HCT116 (cell line): ENCODE measurements at regions not wholly inside any gene's neighbourhood (a gene's known extent, or its start where the extent isn't known, plus 50 kb on each side); places are given as distances from the start of the nearest gene placed in this dataset.

ENCODE experiments used
- ATAC-seq: fragments of 200-7000 bp; cut with Tn5 transposase; 2 replicates; pipeline ENCODE4 v1.9.1; 2020; ENCODE audit warnings: mild to moderate bottlenecking, moderate library complexity
- BruUV-seq: library from RNA; stranded (reverse); fragments of 400-500 nt; replicated peaks from 2 replicates; lab custom pipeline; 2021; lab: Mats Ljungman, UMichigan
- CTCF ChIA-PET: fragments of 300-600 bp; sonication (Branson Sonifier 250); formaldehyde crosslinking; loops from one replicate; lab custom pipeline; 2021; ENCODE audit warnings: antibody characterized with exemption; lab: Charles Lee
- POLR2A ChIA-PET: fragments of 300-600, 350-600 bp; sonication (Branson Sonifier 250); formaldehyde crosslinking; loops from one replicate; lab custom pipeline; 2021; ENCODE audit warnings: antibody characterized with exemption; lab: Charles Lee
- RAD21 ChIA-PET, 2 experiments: fragments of 300-600 bp; sonication (Branson Sonifier 250); formaldehyde crosslinking; loops; one replicate each; lab custom pipeline; 2023; ENCODE audit warnings: low total read pairs in 2 of 2; ENCODE audit not compliant: uncharacterized antibody in 2 of 2, unreplicated experiment in 2 of 2, low non-redundant PET in 1 of 2; lab: Charles Lee
- DNase-seq: peaks from one replicate; pipeline ENCODE4 v3.0.0-alpha.2; 2010; ENCODE audit warnings: low read depth, low spot score
- H2AFZ ChIP-seq: fragments of 200-600 bp; shearing (Covaris generic), sonication (generic); 2 replicates; pipeline ENCODE4 v1.6.1; 2017; ENCODE audit warnings: low read depth, mixed run types, mixed read lengths, antibody characterized with exemption, low read length; ENCODE audit not compliant: poor library complexity, severe bottlenecking
- H3K27ac ChIP-seq: 2 replicates; pipeline ENCODE4 v1.5.1; 2012; ENCODE audit warnings: low read depth, low read length
- H3K27me3 ChIP-seq: fragments of 200-600 bp; sonication (generic); 2 replicates; pipeline ENCODE4 v1.6.1; 2016; ENCODE audit warnings: mixed run types, low read length, mixed read lengths; ENCODE audit not compliant: insufficient read depth
- H3K36me3 ChIP-seq, 2 experiments: fragments of 200-500 bp in 1 of 2; fragments of 200-600 bp in 1 of 2; sonication (Bioruptor generic) in 1 of 2; sonication (generic) in 1 of 2; 2 replicates each; pipeline versions ENCODE4 v1.5.1 to v1.6.1; 2014 to 2016; ENCODE audit warnings: low read length in 2 of 2, inconsistent platforms in 1 of 2, mixed read lengths in 1 of 2, mixed run types in 1 of 2; ENCODE audit not compliant: insufficient read depth in 2 of 2, control insufficient read depth in 1 of 2
- H3K4me1 ChIP-seq, 2 experiments: fragments of 200-600 bp in 1 of 2; sonication (generic) in 1 of 2; 2 replicates each; pipeline versions ENCODE4 v1.5.1 to v1.6.1; 2012 to 2017; ENCODE audit warnings: low read length in 2 of 2, inconsistent platforms in 1 of 2, mild to moderate bottlenecking in 1 of 2, mixed read lengths in 1 of 2, mixed run types in 1 of 2, moderate library complexity in 1 of 2; ENCODE audit not compliant: insufficient read depth in 2 of 2, control insufficient read depth in 1 of 2
- H3K4me2 ChIP-seq: fragments of 200-600 bp; sonication (generic); 2 replicates; pipeline ENCODE4 v1.6.1; 2017; ENCODE audit warnings: mixed run types, low read length, mixed read lengths
- H3K4me3 ChIP-seq, 2 experiments: fragments of 200-600 bp in 1 of 2; sonication (generic) in 1 of 2; replicated peaks in 1 of 2; 2 replicates each; pipeline ENCODE4 v1.5.1; 2011 to 2016; ENCODE audit warnings: low read length in 2 of 2, control low read depth in 1 of 2, low read depth in 1 of 2, mild to moderate bottlenecking in 1 of 2, mixed read lengths in 1 of 2, mixed run types in 1 of 2
- H3K79me2 ChIP-seq: fragments of 200-600 bp; sonication (generic); 2 replicates; pipeline ENCODE4 v1.6.1; 2017; ENCODE audit warnings: mild to moderate bottlenecking, mixed run types, low read length, moderate library complexity, mixed read lengths; ENCODE audit not compliant: insufficient read depth
- H3K9ac ChIP-seq: fragments of 200-600 bp; sonication (generic); 2 replicates; pipeline ENCODE4 v1.6.1; 2016; ENCODE audit warnings: low read length, mixed read lengths
- H3K9me2 ChIP-seq: fragments of 200-600 bp; sonication (generic), shearing (Covaris generic); 2 replicates; pipeline ENCODE4 v1.6.1; 2017; ENCODE audit warnings: mixed run types, mild to moderate bottlenecking, moderate library complexity; ENCODE audit not compliant: insufficient read depth
- H3K9me3 ChIP-seq, 2 experiments: fragments of 200-500 bp in 1 of 2; fragments of 200-600 bp in 1 of 2; sonication (Bioruptor generic) in 1 of 2; sonication (generic) in 1 of 2; 2 replicates each; pipeline ENCODE4 v1.6.1; 2014 to 2017; ENCODE audit warnings: low read length in 2 of 2, mixed read lengths in 2 of 2, inconsistent platforms in 1 of 2, low read depth in 1 of 2, mild to moderate bottlenecking in 1 of 2, mixed run types in 1 of 2, moderate library complexity in 1 of 2; ENCODE audit not compliant: control insufficient read depth in 1 of 2, insufficient read depth in 1 of 2
- H4K20me1 ChIP-seq: fragments of 200-600 bp; sonication (generic), shearing (Covaris generic); 2 replicates; pipeline ENCODE4 v1.6.1; 2017; ENCODE audit warnings: mixed run types, mild to moderate bottlenecking, moderate library complexity; ENCODE audit not compliant: insufficient read depth
- CBX3 ChIP-seq: IDR thresholded peaks from 2 replicates; pipeline ENCODE4 v1.6.1; 2012; ENCODE audit warnings: low read depth
- CEBPB ChIP-seq: IDR thresholded peaks from 2 replicates; pipeline ENCODE4 v1.6.1; 2012; ENCODE audit warnings: low read depth
- CTCF ChIP-seq, 3 experiments: fragments of 200-600 bp in 1 of 3; sonication (generic) in 1 of 3; IDR thresholded peaks in 2 of 3; conservative IDR thresholded peaks in 1 of 3; 2 replicates each; pipeline ENCODE4 v1.5.1; 2012 to 2017; ENCODE audit warnings: low read depth in 2 of 3, low read length in 2 of 3, antibody characterized with exemption in 1 of 3, borderline replicate concordance in 1 of 3, control low read depth in 1 of 3, mild to moderate bottlenecking in 1 of 3, mixed read lengths in 1 of 3, mixed run types in 1 of 3, moderate library complexity in 1 of 3; ENCODE audit not compliant: insufficient read depth in 1 of 3
- ELF1 ChIP-seq: IDR thresholded peaks from 2 replicates; pipeline ENCODE4 v1.6.1; 2012; ENCODE audit warnings: low read depth, borderline replicate concordance
- EZH2 ChIP-seq: fragments of 200-600 bp; sonication (generic); IDR thresholded peaks from 2 replicates; pipeline ENCODE4 v1.6.1; 2017; ENCODE audit warnings: antibody characterized with exemption, mixed run types
- EZH2phosphoT487 ChIP-seq: fragments of 200-600 bp; IDR thresholded peaks from 2 replicates; pipeline ENCODE4 v1.6.1; 2018; ENCODE audit warnings: antibody characterized with exemption, borderline replicate concordance
- FOSL1 ChIP-seq: IDR thresholded peaks from 2 replicates; pipeline ENCODE4 v1.6.1; 2012; ENCODE audit warnings: low read depth
- MAX ChIP-seq: IDR thresholded peaks from 2 replicates; pipeline ENCODE4 v1.6.1; 2012
- POLR2A ChIP-seq: IDR thresholded peaks from 2 replicates; pipeline ENCODE4 v1.7.0; 2011; ENCODE audit warnings: borderline replicate concordance; ENCODE audit not compliant: insufficient read depth, insufficient read length; ENCODE audit errors: extremely low read depth
- RAD21 ChIP-seq: IDR thresholded peaks from 2 replicates; pipeline ENCODE4 v1.6.1; 2012; ENCODE audit warnings: low read depth, mild to moderate bottlenecking
- SIN3A ChIP-seq: IDR thresholded peaks from 2 replicates; pipeline ENCODE4 v1.6.1; 2012; ENCODE audit warnings: low read depth
- SP1 ChIP-seq: IDR thresholded peaks from 2 replicates; pipeline ENCODE4 v1.6.1; 2012; ENCODE audit warnings: low read depth
- ZFX ChIP-seq: fragments of 450-650 bp; IDR thresholded peaks from 2 replicates; pipeline ENCODE4 v1.6.1; 2017
- ZNF274 ChIP-seq: fragments of 200-500 bp; sonication (Bioruptor generic); IDR thresholded peaks from 2 replicates; pipeline ENCODE4 v1.6.1; 2014; ENCODE audit warnings: mild to moderate bottlenecking, low read depth, low read length, inconsistent platforms
- intact Hi-C: fragments of 100-400 bp; cut with micrococcal nuclease; formaldehyde crosslinking; loops from 2 replicates; pipeline ENCODE4 v1.10.0; 2022

GRCh38 chr9:88663771-88664419 lies 128.9 kb downstream of the NXNL2 start:
- BruUV-seq = no TSS peak

More at GRCh38 chr9:88663771-88664419, 128.9 kb downstream of the NXNL2 start:
- Histone ChIP-seq H2AFZ (no peak overlapping the region), H3K27me3 (0 out of 2 replicates have a peak, but pooled peaks cover 4% of the 10 kb centered on the region), H3K36me3 (no peaks in the 10 kb centered on the region), H4K20me1 (no peaks in the 10 kb centered on the region), H3K4me3 (no peak overlapping the region), H3K4me2 (no peak overlapping the region), H3K9ac (no peak overlapping the region), H3K79me2 (no peaks in the 10 kb centered on the region), H3K27ac (no peak overlapping the region), H3K9me3 (no peaks in the 10 kb centered on the region), H3K9me2 (no peaks in the 10 kb centered on the region), H3K4me1 (no peaks in the 10 kb centered on the region)
- no peak for DNase-seq
- TF ChIP-seq FOSL1 = no peak
- no peak for TF ChIP-seq ELF1
- no peak for TF ChIP-seq EZH2phosphoT487
- no peak for TF ChIP-seq POLR2A
- TF ChIP-seq CBX3 = no peak
- TF ChIP-seq ZNF274 = no peak
- no peak for TF ChIP-seq SIN3A
- TF ChIP-seq SP1 = no peak
- no peak; a peak in 1 of 6 replicates for TF ChIP-seq CTCF (IDR thresholded peaks at IDR 0.05 in 2 of 3, conservative IDR thresholded peaks at IDR 0.05 in 1 of 3; ENCODE audit: borderline replicate concordance in 1 of 3, insufficient read depth in 1 of 3, low read depth in 2 of 3, low read length in 2 of 3)
- TF ChIP-seq MAX = no peak
- no peak for TF ChIP-seq ZFX
- TF ChIP-seq CEBPB = no peak
- no peak for TF ChIP-seq EZH2
- no peak for TF ChIP-seq RAD21
- CTCF ChIA-PET = interaction anchor here (1.0 kb wide), 1 partner anchor 337 kb away, joined by 3 read pairs; no protein-coding TSS in a partner anchor
- ATAC-seq = no peak
- RAD21 ChIA-PET = no interaction called here
- intact Hi-C loops = loop anchor here (5.0 kb wide), 1 partner anchor 338 kb away; no protein-coding TSS in a partner anchor
- POLR2A ChIA-PET = no interaction called here
